OCI-M1 (cell line): ENCODE measurements at regions not wholly inside any gene's neighbourhood (a gene's known extent, or its start where the extent isn't known, plus 50 kb on each side); places are given as distances from the start of the nearest gene placed in this dataset.
A peak's percentile ranks its signal among the peaks of the same experiment; 100 is the strongest.

Experiments
- DNase-seq: peaks from one replicate; lab custom pipeline; 2025; lab: John Stamatoyannopoulos, UW

DNA sequence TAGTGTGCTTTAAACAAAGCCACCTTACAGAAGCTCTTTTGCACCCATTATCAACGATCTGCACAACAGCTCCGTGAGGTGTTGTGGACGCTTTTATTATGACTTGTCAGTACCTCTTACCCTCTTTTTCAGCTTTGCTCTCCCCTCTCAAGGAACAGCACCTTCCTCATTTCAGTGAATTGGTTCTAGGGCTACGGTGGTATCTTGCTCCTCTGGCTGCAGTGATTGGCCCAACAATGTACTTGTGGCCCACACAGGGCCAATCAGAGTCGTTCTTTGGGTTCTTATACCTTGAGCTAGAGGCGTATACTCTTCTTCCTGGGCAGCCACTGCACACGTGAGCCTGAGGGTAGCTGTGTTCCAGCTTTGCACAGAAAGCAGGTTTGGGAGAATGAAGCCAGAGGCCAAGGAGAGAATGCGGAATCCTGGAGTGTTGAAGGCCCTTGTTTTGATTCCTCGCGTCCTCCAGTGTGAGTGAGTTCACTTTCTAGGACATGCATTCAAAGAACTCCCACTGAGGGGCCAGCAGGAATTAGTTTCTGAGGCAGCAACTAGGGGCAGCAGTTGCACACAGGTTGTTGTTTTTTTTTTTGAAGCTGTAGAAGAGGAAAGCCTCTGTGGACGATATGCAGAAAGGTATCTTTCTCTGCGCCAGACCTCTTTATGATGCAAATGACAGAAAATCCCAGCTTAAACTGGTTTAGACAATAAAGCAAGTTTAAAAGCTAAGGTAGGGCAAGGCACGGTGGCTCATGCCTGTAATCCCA lies 49.8 kb upstream of the PDZD8 start:
- DNase-seq: peak; percentile 66
